GM19043 (cell line): ENCODE measurements at regions not wholly inside any gene's neighbourhood (a gene's known extent, or its start where the extent isn't known, plus 50 kb on each side); places are given as distances from the start of the nearest gene placed in this dataset.
"Not testable (repeated sequence)": the region's sequence is repeated elsewhere in the genome, so short reads cannot be mapped to it uniquely, and the experiment has no call there.

ENCODE experiments used
- ATAC-seq: cut with Tn5 transposase; IDR thresholded peaks from one replicate; pipeline ENCODE4 v1.9.1; 2021; ENCODE audit warnings: low read depth; ENCODE audit not compliant: unreplicated experiment

DNA sequence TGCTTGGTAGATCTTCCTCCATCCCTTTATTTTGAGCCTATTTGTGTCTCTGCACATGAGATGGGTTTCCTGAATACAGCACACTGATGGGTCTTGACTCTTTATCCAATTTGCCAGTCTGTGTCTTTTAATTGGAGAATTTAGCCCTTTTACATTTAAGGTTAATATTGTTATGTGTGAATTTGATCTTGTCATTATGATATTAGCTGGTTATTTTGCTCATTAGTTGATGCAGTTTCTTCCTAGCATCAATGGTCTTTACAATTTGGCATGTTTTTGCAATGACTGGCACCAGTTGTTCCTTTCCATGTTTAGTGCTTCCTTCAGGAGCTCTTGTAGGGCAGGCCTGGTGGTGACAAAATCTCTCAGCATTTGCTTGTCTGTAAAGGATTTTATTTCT lies 72.4 kb downstream of the HNRNPD start:
- not testable (repeated sequence) for ATAC-seq

DNA sequence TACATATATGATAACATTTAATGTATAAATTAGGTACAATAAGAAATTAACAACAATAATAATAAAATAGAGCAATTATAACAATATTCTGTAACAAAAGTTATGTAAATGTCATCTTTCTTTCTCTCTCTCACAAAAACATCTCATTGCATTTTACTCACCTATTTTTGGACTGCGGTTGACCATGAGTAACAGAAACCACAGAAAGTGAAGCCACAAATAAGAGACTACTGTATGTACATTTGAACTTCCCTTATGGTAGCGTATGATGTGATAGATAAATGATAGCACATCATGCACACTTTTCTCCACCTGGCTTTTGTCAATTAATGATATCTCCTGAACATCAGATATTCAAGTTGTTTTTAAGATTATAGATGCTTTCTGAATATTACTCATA lies 80.5 kb downstream of the HNRNPD start:
- peak; percentile 100 for ATAC-seq

DNA sequence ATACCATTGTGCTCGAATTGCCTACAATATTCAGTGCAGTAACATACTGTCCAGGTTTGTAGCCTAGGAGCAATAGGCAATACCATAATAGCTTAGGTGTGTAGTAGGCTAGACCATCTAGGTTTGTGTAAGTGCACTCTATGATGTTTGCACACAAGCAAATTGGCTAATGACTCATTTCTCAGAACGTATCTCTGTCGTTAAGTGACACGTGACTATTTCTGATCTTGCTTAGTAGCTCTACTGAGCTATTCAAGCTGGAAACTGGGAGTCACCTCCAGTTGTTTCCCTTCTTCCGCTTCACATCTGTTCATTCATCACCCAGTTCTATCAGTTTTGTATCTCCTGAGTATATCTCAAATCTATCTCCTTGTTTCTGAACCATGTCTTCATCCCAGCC lies 86.1 kb downstream of the HNRNPD start:
- ATAC-seq: no peak

GRCh38 chr4:82284858-82285805 lies 88.7 kb downstream of the HNRNPD start:
- ATAC-seq: peak; percentile 99

DNA sequence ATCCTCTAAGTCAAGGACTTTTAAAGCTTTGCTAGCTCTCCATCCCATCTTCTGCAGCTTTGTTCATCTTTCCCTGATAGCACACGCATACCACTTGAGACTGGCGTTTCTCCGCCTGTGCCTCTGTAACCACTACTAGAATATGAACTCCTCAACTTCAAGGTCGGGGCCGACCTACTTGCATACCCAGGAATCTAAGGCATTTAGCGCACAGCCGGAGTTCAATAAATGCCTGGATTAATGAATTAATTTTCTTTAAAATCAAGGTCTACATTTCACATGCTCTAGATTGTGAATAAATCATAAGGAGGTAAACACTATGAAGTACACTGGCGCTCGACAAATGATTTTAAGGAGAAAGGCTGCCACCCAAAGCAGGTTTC lies 89.3 kb downstream of the HNRNPD start:
- no peak for ATAC-seq

DNA sequence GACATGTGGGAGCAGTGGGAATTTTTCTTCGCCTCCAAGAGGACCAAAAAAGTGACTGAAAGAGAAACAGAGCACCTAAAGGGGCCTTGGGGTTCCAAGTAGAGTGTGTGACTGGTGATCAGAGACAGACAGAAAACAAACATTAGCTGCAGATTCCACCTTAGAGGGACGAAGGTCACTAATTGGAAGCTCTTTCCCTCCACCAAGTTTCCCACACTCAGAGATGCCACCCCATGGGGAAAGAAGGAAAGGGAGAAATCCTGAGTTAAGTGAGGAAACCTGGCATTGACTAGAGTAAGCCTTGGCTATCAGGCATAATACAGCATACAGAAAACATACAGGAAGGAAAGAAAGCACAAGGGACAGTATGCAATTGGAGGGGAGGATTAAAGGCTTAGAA lies 90.9 kb downstream of the HNRNPD start:
- no peak for ATAC-seq

DNA sequence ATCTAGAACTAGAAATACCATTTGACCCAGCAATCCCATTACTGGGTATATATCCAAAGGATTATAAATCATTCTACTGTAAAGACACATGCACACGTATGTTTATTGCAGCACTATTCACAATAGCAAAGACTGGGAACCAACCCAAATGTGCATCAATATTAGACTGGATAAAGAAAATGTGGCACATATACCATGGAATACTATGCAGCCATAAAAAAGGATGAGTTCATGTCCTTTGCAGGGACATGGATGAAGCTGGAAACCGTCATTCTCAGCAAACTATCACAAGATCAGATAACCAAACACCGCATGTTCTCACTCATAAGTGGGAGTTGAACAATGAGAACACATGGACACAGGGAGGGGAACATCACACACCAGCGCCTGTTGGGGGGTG lies 94.2 kb downstream of the HNRNPD start:
- not testable (repeated sequence) for ATAC-seq

GRCh38 chr4:82276332-82276640 lies 97.5 kb downstream of the HNRNPD start:
- no peak for ATAC-seq

- ATAC-seq: no peak
Observed at GRCh38 chr4:82275431-82276331, 98.1 kb downstream of the HNRNPD start.

GRCh38 chr4:82274700-82275099 lies 99.1 kb downstream of the HNRNPD start:
- not testable (repeated sequence) for ATAC-seq

DNA sequence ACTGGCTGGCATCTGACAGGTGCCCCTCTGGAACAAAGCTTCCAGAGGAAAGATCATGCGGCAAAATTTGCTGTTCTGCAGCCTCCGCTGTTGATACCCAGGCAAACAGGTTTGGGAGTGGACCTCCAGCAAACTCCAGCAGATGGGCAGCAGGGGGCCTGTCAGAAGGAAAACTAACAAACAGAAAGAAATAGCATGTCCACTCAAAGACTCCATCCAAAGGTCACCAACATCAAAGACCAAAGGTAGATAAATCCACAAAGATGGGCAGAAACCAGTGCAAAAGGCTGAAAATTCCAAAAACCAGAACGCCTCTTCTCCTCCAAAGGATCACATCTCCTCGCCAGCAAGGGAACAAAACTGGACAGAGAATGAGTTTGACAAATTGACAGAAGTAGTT lies 101.3 kb downstream of the HNRNPD start:
- ATAC-seq: not testable (repeated sequence)

- not testable (repeated sequence) for ATAC-seq
Observed at GRCh38 chr4:82271915-82272480, 101.8 kb downstream of the HNRNPD start.

GRCh38 chr4:82268826-82269193 lies 105.0 kb downstream of the HNRNPD start:
- no peak for ATAC-seq

DNA sequence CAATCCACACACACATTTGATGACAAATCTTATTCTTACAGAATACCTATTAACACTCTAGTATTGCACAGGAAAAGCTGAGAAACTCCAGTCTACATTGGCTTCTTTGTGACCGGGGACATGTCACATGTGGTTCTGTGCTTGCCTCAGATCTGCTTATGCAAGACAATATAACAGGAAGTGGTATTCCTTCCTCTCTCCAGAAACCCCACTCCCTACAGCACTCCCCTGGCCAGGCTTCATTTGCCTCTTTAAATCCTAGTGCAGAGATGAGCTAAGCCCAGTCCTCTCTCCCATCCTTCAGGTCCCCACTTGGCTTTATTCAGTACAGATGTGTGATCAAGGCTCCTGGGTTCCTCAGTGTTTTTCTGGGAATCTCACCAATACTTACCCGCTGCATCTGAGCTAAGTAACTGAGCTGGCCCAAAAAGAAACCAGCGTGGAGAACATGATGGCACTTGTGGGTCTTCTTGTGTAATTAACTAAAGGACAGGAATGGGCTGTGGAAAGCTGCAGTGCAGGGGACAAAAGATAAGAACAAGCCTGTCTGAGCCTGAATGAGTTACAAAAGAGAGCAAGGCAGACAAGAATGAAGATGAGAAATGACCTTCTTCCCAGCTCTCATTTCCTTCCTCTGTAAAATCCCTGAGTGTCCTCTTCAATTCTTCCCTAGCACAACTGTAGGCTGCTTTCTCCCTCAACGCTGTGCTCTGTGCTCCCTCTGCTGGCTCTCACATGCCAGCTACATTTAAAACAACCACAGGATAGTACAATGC lies 105.6 kb downstream of the HNRNPD start:
- no peak for ATAC-seq

GRCh38 chr4:82267506-82267905 lies 106.3 kb downstream of the HNRNPD start:
- ATAC-seq: no peak

- ATAC-seq: no peak
Observed at GRCh38 chr4:82266345-82266744, 107.4 kb downstream of the HNRNPD start.

DNA sequence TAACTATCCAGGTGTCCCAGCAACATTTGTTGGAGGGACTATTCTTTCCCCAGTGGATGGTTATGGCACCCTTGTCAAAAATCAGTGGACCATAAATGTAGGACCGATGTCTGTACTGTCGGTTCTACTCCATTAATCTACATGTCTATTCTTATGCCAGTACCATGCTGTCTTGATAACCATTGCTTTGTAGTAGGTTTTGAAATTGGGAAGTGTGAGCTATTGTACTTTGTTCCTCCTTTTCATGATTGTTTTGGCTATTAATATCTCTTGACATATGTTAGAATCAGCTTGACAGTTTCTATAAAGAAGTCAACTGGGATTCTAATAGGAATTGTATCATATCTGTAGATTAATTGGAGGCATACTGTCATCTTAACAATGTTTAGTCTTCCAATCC lies 112.7 kb downstream of the HNRNPD start:
- no peak for ATAC-seq

GRCh38 chr4:82260632-82261031 lies 113.2 kb downstream of the HNRNPD start:
- no peak for ATAC-seq

DNA sequence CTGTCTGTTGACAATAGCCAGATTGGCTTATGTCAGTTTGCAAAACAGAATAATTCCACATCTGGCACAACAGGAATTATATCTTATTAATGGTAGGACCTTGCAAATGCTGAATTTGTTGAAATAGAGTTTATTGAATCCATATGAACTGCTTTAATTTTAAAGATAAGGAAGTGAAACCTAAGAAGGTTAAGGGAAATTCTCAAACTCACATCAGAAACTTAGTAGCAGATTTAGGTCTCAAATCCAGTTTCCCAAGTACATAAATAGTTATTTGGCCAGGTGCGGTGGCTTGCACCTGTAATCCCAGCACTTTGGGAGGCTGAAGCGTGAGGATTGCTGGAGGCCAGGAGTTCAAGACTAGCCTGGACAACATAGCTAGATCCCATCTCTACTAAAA lies 117.1 kb downstream of the HNRNPD start:
- no peak for ATAC-seq

DNA sequence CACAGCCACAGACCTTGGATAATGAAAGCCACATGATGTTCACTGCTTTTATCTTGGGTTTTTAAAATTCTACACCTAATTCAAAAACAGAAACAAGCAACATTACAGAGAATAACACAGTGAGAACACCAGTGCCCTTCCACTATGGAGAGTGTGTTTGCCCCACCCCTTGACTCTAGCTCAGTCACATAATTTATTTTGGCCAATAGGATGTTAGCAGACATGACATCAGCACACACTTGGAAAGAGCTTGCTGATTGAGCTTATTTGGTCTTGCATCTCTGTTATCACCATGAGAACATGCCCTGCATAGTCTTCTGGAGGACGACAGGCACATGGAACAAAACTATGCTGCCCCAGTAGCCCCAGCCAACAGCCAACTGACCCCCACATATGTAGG lies 118.1 kb downstream of the HNRNPD start:
- no peak for ATAC-seq
